Mammary epithelial cell (primary cell): ENCODE measurements at regions not wholly inside any gene's neighbourhood (a gene's known extent, or its start where the extent isn't known, plus 50 kb on each side); places are given as distances from the start of the nearest gene placed in this dataset.

Experiments used
- CTCF ChIP-seq, 2 donors: IDR thresholded peaks in 1 of 2; conservative IDR thresholded peaks in 1 of 2; 2 replicates each; pipeline ENCODE4 v1.5.1; 2011 to 2012; ENCODE audit warnings: inconsistent platforms in 2 of 2, low read length in 2 of 2, mild to moderate bottlenecking in 2 of 2, control low read depth in 1 of 2, low read depth in 1 of 2; ENCODE audit not compliant: insufficient read depth in 1 of 2; ENCODE audit errors: extremely low read depth in 1 of 2
- EZH2 ChIP-seq: IDR thresholded peaks from 2 replicates; pipeline ENCODE4 v1.6.1; 2012; ENCODE audit warnings: low read length, inconsistent platforms, borderline replicate concordance

GRCh38 chr20:60407011-60407771 lies 449.0 kb downstream of the CDH26 start:
- TF ChIP-seq CTCF (conservative IDR thresholded peaks at IDR 0.05 in 1 of 2, IDR thresholded peaks at IDR 0.05 in 1 of 2; ENCODE audit: extremely low read depth in 1 of 2, insufficient read depth in 1 of 2, low read depth in 1 of 2, low read length in 2 of 2): no peak
- TF ChIP-seq EZH2: no peak
